Calu3 (cell line): ENCODE measurements at regions not wholly inside any gene's neighbourhood (a gene's known extent, or its start where the extent isn't known, plus 50 kb on each side); places are given as distances from the start of the nearest gene placed in this dataset.
"Not testable (repeated sequence)": the region's sequence is repeated elsewhere in the genome, so short reads cannot be mapped to it uniquely, and the experiment has no call there.

Experiments
- BruUV-seq: library from RNA; stranded (reverse); fragments of 400-500 nt; replicated peaks from 2 replicates; lab custom pipeline; 2021; lab: Mats Ljungman, UMichigan
- CTCF ChIA-PET: fragments of 300-600 bp; sonication (Branson Sonifier 250); formaldehyde crosslinking; loops from one replicate; lab custom pipeline; 2022; ENCODE audit warnings: antibody characterized with exemption; lab: Charles Lee
- DNase-seq: peaks from one replicate; pipeline ENCODE4 v3.0.0; 2022
- H3K27ac Mint-ChIP-seq: one replicate; pipeline ENCODE4 v1.8.0; 2022; ENCODE audit warnings: mixed read lengths; ENCODE audit not compliant: unreplicated experiment
- H3K27me3 Mint-ChIP-seq: one replicate; pipeline ENCODE4 v1.8.0; 2022; ENCODE audit warnings: mixed read lengths; ENCODE audit not compliant: unreplicated experiment
- H3K36me3 Mint-ChIP-seq: one replicate; pipeline ENCODE4 v1.8.0; 2022; ENCODE audit warnings: mild to moderate bottlenecking, moderate library complexity, mixed read lengths; ENCODE audit not compliant: insufficient read depth, unreplicated experiment
- H3K4me1 Mint-ChIP-seq: one replicate; pipeline ENCODE4 v1.8.0; 2022; ENCODE audit warnings: mild to moderate bottlenecking, low read depth, mixed read lengths; ENCODE audit not compliant: unreplicated experiment
- H3K4me3 Mint-ChIP-seq: one replicate; pipeline ENCODE4 v1.8.0; 2022; ENCODE audit warnings: mild to moderate bottlenecking, low read depth, moderate library complexity, mixed read lengths; ENCODE audit not compliant: unreplicated experiment
- H3K9me3 Mint-ChIP-seq: one replicate; pipeline ENCODE4 v1.8.0; 2022; ENCODE audit warnings: low read depth, mixed read lengths; ENCODE audit not compliant: unreplicated experiment
- intact Hi-C: fragments of 100-400 bp; cut with micrococcal nuclease; formaldehyde crosslinking; loops from one replicate; pipeline ENCODE4 v1.10.0; 2022; ENCODE audit not compliant: unreplicated experiment
- TF ChIP-seq, protein P1 (sequence below): fragments of 200-600 bp; IDR thresholded peaks from one replicate; pipeline ENCODE4 v1.8.0; 2022; ENCODE audit warnings: antibody characterized with exemption; ENCODE audit not compliant: unreplicated experiment

GRCh38 chr3:86766331-86766730 lies 224.6 kb downstream of the VGLL3 start:
- no peak overlapping the region for H3K4me3 Mint-ChIP-seq
- CTCF ChIA-PET = no interaction called here
- intact Hi-C loops = no loop called here
- no peak for DNase-seq
- H3K9me3 Mint-ChIP-seq = no peaks in the 10 kb centered on the region
- no TSS peak for BruUV-seq
- H3K36me3 Mint-ChIP-seq = no peaks in the 10 kb centered on the region
- H3K27ac Mint-ChIP-seq = no peak overlapping the region
- TF ChIP-seq, protein P1, sequence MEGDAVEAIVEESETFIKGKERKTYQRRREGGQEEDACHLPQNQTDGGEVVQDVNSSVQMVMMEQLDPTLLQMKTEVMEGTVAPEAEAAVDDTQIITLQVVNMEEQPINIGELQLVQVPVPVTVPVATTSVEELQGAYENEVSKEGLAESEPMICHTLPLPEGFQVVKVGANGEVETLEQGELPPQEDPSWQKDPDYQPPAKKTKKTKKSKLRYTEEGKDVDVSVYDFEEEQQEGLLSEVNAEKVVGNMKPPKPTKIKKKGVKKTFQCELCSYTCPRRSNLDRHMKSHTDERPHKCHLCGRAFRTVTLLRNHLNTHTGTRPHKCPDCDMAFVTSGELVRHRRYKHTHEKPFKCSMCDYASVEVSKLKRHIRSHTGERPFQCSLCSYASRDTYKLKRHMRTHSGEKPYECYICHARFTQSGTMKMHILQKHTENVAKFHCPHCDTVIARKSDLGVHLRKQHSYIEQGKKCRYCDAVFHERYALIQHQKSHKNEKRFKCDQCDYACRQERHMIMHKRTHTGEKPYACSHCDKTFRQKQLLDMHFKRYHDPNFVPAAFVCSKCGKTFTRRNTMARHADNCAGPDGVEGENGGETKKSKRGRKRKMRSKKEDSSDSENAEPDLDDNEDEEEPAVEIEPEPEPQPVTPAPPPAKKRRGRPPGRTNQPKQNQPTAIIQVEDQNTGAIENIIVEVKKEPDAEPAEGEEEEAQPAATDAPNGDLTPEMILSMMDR = no peak
- H3K27me3 Mint-ChIP-seq = peaks cover 11% of the 10 kb centered on the region
- H3K4me1 Mint-ChIP-seq = peaks cover 10% of the 10 kb centered on the region

GRCh38 chr3:86757322-86758179 lies 233.4 kb downstream of the VGLL3 start:
- H3K9me3 Mint-ChIP-seq, intact Hi-C loops, BruUV-seq, CTCF ChIA-PET, H3K27ac Mint-ChIP-seq, H3K36me3 Mint-ChIP-seq, DNase-seq, H3K4me3 Mint-ChIP-seq, H3K4me1 Mint-ChIP-seq: not testable (repeated sequence)
- H3K27me3 Mint-ChIP-seq = peaks cover 66% of the 10 kb centered on the region

DNA sequence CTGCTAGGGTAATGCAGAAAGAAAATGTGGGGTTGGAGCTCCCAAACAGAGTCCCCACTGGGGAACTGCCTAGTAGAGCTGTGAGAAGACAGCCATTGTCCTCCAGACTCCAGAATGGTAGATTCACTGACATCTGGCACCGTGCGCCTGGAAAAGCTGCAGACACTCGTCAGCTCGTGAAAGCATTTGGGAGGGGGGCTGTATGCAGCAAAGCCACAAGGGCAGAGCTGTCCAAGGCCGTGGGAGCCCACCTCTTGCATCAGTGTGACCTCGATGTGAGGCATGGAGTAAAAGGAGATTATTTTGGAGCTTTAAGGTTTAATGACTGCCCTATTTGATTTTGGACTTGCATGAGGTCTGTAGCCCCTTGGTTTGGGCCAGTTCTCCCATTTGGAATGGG lies 242.9 kb downstream of the VGLL3 start:
- no peaks in the 10 kb centered on the region for H3K4me1 Mint-ChIP-seq
- no peak overlapping the region for H3K27ac Mint-ChIP-seq
- H3K4me3 Mint-ChIP-seq = no peak overlapping the region
- TF ChIP-seq, protein P1 = no peak
- CTCF ChIA-PET = no interaction called here
- no peak for DNase-seq
- no TSS peak for BruUV-seq
- intact Hi-C loops = no loop called here
- no peaks in the 10 kb centered on the region for H3K36me3 Mint-ChIP-seq
- peaks cover 2% of the 10 kb centered on the region for H3K9me3 Mint-ChIP-seq
- peaks cover 27% of the 10 kb centered on the region for H3K27me3 Mint-ChIP-seq

DNA sequence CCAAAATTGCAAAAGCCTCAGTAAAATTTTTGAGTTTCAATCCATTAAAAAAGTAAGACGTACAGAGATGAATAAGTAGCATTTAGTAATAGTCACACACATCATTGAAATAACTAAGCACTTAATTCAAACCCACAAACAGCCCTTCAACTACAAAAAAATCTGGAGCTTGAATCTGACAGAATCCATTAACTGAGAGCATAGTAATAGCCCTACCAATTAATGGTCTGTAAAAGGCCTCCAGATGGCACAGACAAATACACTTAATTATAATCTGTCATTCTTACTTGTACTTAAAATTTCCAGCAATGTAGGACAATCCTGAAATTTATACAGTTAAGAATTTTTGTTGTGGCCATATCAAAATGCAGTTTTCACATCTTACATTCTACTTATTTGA lies 246.9 kb downstream of the VGLL3 start:
- Mint-ChIP-seq H3K4me3 (no peak overlapping the region), H3K36me3 (no peaks in the 10 kb centered on the region), H3K9me3 (peaks cover 2% of the 10 kb centered on the region), H3K4me1 (no peaks in the 10 kb centered on the region), H3K27me3 (peaks cover 25% of the 10 kb centered on the region), H3K27ac (no peak overlapping the region)
- intact Hi-C loops = no loop called here
- no peak for DNase-seq
- TF ChIP-seq, protein P1 = no peak
- CTCF ChIA-PET = no interaction called here
- BruUV-seq = no TSS peak

- Mint-ChIP-seq H3K27ac (no peak overlapping the region), H3K4me3 (no peak overlapping the region), H3K27me3 (peaks cover 16% of the 10 kb centered on the region), H3K36me3 (no peaks in the 10 kb centered on the region), H3K9me3 (peaks cover 2% of the 10 kb centered on the region), H3K4me1 (no peaks in the 10 kb centered on the region)
- no peak for DNase-seq
- intact Hi-C loops = no loop called here
- no TSS peak for BruUV-seq
- CTCF ChIA-PET = interaction anchor here (1.0 kb wide), 1 partner anchor 91 kb away, joined by 3 read pairs; no protein-coding TSS in a partner anchor
- TF ChIP-seq, protein P1 = no peak
These were observed 247.7 kb downstream of the VGLL3 start for GRCh38 chr3:86743233-86743632.
